ENCODE measurements at regions not wholly inside any gene's neighbourhood (a gene's known extent, or its start where the extent isn't known, plus 50 kb on each side); places are given as distances from the start of the nearest gene placed in this dataset.
"Not testable (repeated sequence)": the region's sequence is repeated elsewhere in the genome, so short reads cannot be mapped to it uniquely, and the experiment has no call there.

DNA sequence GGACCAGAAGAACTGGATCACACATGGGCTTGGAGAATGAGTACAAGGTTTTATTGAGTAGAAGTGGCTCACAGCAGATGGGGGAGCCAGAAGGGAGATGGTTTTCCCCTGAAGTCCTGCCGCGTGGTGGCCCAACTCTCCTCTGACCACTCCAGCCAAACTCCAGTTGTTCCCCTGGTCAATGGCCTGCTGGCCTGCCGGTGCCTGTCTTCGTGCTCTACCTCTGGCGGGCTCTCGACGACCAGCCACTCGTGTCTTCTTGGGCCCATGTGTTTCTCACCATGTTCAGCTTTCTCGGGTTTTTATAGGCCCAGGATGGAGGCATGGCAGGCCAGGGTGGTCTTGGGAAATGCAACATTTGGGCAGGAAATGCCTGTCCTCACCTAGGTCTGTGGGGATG, 519.6 kb downstream of the CYLC2 start:
- H3K27me3 ChIP-seq (replicated peaks; ENCODE audit: control insufficient read depth, insufficient read depth, low read length) = no peaks in the 10 kb centered on the region
- H3K4me3 ChIP-seq (ENCODE audit: low read length) = no peak overlapping the region

DNA sequence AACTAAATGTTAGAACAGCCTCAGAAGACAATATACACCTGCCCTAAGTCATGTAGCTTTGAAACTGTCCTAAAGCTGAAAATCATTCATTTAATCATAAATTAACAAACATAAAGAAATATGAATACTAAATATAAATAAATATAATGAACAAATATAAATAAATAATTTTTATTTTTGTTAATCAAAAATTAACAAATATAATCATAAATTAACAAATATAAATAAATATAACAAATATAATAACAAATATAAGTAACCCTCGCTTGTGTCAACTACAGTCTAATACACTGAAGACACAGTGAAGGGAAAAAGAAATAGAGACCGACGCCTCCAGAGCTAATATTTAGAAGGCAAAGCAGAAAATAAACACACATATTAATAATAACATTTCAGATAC, 527.3 kb downstream of the CYLC2 start:
- no peak overlapping the region for H3K9ac ChIP-seq (ENCODE audit: low read length)
- no peaks in the 10 kb centered on the region for H3K4me1 ChIP-seq (ENCODE audit: control insufficient read depth, insufficient read depth, low read length)
- H3K36me3 ChIP-seq (ENCODE audit: control insufficient read depth, insufficient read depth, low read length, severe bottlenecking) = no peaks in the 10 kb centered on the region
- H3K27me3 ChIP-seq (replicated peaks; ENCODE audit: control insufficient read depth, insufficient read depth, low read length) = no peaks in the 10 kb centered on the region
- DNase-seq (ENCODE audit: low read depth) = no peak
- H3K9me3 ChIP-seq (ENCODE audit: control insufficient read depth, low read length) = no peaks in the 10 kb centered on the region
- H3K4me3 ChIP-seq (ENCODE audit: low read length) = no peak overlapping the region

More for the DNA sequence above, 519.6 kb downstream of the CYLC2 start:
- Histone ChIP-seq H3K4me1 (ENCODE audit: control insufficient read depth, insufficient read depth, low read length) (no peaks in the 10 kb centered on the region), H3K36me3 (ENCODE audit: control insufficient read depth, insufficient read depth, low read length, severe bottlenecking) (no peaks in the 10 kb centered on the region), H3K9ac (ENCODE audit: low read length) (no peak overlapping the region), H3K9me3 (ENCODE audit: control insufficient read depth, low read length) (peaks cover 5% of the 10 kb centered on the region)
- no peak for DNase-seq (ENCODE audit: low read depth)

DNA sequence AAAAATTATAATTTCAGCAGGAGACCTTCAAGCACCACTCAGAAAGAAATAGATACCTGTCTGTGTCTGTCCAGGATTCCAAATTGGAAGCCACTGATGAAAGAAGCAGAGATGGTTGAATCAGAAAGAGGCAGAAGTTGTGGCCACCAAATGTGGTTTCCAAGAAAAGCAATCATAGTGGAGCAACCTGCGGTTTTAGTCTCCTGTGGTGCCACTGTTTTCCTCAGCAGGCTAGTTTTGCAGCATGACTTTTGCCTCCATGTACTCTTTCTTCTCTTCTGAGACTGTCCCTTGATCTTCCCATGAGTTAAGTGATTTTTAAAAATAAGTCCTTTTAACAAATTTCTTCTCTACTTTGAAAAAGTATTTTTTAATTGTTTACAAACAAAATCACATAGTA, 535.8 kb downstream of the CYLC2 start:
- peaks cover 3% of the 10 kb centered on the region for H3K9me3 ChIP-seq (ENCODE audit: control insufficient read depth, low read length)
- H3K4me3 ChIP-seq (ENCODE audit: low read length) = no peak overlapping the region
- H3K36me3 ChIP-seq (ENCODE audit: control insufficient read depth, insufficient read depth, low read length, severe bottlenecking) = no peaks in the 10 kb centered on the region
- no peak overlapping the region for H3K9ac ChIP-seq (ENCODE audit: low read length)
- no peaks in the 10 kb centered on the region for H3K27me3 ChIP-seq (replicated peaks; ENCODE audit: control insufficient read depth, insufficient read depth, low read length)
- no peak for DNase-seq (ENCODE audit: low read depth)
- no peaks in the 10 kb centered on the region for H3K4me1 ChIP-seq (ENCODE audit: control insufficient read depth, insufficient read depth, low read length)

DNA sequence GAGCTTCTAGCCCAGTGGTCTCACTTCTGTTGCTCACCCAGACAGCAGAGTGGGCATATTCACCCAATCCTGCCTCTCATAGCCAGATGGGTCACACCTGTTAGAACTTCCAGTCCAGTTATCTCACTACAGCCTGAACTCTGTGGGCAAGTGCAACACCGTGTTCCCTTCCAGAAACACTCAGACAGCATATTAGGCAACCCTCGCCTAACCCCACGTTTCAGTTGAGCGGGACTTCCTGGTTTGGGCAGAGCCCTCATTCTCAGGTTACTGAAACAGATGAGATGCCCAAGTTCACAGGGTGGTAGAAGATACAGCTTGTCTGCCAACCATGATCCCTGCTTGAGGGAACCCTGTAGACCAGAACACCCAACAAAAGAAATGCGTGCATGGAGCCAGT, 538.2 kb downstream of the CYLC2 start:
- Histone ChIP-seq H3K27me3 (replicated peaks; ENCODE audit: control insufficient read depth, insufficient read depth, low read length) (no peaks in the 10 kb centered on the region), H3K36me3 (ENCODE audit: control insufficient read depth, insufficient read depth, low read length, severe bottlenecking) (no peaks in the 10 kb centered on the region), H3K9me3 (ENCODE audit: control insufficient read depth, low read length) (peaks cover 3% of the 10 kb centered on the region), H3K4me3 (ENCODE audit: low read length) (no peak overlapping the region), H3K9ac (ENCODE audit: low read length) (no peak overlapping the region), H3K4me1 (ENCODE audit: control insufficient read depth, insufficient read depth, low read length) (no peaks in the 10 kb centered on the region)
- no peak for DNase-seq (ENCODE audit: low read depth)

DNA sequence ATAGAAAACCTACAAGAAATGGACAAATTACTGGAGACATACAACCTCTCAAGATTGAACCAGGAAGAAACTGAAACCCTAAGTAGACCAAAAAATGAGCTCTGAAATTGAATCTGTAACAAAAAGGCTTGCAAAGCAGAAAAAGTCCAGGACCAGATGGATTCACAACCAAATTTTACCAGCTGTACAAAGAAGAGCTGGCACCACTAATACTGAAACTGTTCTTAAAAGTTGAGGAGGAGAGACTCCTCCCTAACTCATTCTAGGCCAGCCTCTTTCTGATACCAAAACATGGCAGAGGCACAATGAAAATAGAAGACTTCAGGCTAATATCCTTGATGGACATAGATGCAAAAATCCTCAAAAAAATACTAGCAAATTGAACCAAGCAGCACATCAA, 542.3 kb downstream of the CYLC2 start:
- Histone ChIP-seq H3K4me3 (ENCODE audit: low read length) (no peak overlapping the region), H3K4me1 (ENCODE audit: control insufficient read depth, insufficient read depth, low read length) (no peaks in the 10 kb centered on the region), H3K9ac (ENCODE audit: low read length) (no peak overlapping the region), H3K9me3 (ENCODE audit: control insufficient read depth, low read length) (peaks cover 3% of the 10 kb centered on the region), H3K27me3 (replicated peaks; ENCODE audit: control insufficient read depth, insufficient read depth, low read length) (no peaks in the 10 kb centered on the region), H3K36me3 (ENCODE audit: control insufficient read depth, insufficient read depth, low read length, severe bottlenecking) (no peaks in the 10 kb centered on the region)
- DNase-seq (ENCODE audit: low read depth) = no peak

DNA sequence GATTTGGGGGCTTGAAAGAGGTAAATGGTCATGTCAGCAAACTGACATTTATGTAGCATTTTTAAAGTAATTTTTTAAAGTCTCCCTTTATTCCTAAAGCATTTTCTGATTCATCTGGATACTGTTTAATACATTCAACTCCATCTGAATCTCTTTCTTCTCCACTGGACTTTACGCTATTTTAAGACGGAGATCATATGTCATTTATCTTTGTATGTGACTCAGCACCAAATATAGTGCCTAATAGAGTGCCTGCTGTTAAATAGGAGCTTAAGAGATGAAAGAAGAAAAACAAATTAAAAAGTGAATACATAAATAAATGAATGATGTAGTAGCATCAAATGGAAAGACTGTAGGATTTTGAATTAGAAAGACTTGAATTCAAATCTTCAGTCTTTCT, 548.8 kb upstream of the SMC2 start:
- Histone ChIP-seq H3K4me1 (ENCODE audit: control insufficient read depth, insufficient read depth, low read length) (no peaks in the 10 kb centered on the region), H3K9ac (ENCODE audit: low read length) (no peak overlapping the region), H3K27me3 (replicated peaks; ENCODE audit: control insufficient read depth, insufficient read depth, low read length) (no peaks in the 10 kb centered on the region), H3K9me3 (ENCODE audit: control insufficient read depth, low read length) (no peaks in the 10 kb centered on the region), H3K4me3 (ENCODE audit: low read length) (no peak overlapping the region), H3K36me3 (ENCODE audit: control insufficient read depth, insufficient read depth, low read length, severe bottlenecking) (no peaks in the 10 kb centered on the region)
- no peak for DNase-seq (ENCODE audit: low read depth)

DNA sequence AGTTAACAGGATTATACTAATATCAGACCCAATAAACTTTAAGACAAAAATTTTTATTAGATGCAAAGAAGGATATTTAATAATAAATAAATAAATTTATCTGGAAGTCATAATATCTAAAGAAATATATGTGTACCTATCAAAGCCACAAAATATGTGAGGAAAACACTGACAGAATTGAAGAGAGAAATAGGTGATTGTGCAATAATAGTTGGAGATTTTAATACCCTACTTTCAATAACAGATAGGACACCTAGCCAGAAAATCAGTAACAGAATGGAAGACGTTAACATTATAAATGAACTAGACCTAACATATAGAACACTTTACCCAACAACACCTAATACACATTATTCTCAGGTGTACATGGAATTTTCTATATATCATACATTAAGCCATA, 541.4 kb upstream of the SMC2 start:
- Histone ChIP-seq H3K27me3 (replicated peaks; ENCODE audit: control insufficient read depth, insufficient read depth, low read length) (no peaks in the 10 kb centered on the region), H3K36me3 (ENCODE audit: control insufficient read depth, insufficient read depth, low read length, severe bottlenecking) (no peaks in the 10 kb centered on the region), H3K9me3 (ENCODE audit: control insufficient read depth, low read length) (peaks cover 9% of the 10 kb centered on the region), H3K4me1 (ENCODE audit: control insufficient read depth, insufficient read depth, low read length) (no peaks in the 10 kb centered on the region), H3K9ac (ENCODE audit: low read length) (no peak overlapping the region), H3K4me3 (ENCODE audit: low read length) (no peak overlapping the region)
- no peak for DNase-seq (ENCODE audit: low read depth)

DNA sequence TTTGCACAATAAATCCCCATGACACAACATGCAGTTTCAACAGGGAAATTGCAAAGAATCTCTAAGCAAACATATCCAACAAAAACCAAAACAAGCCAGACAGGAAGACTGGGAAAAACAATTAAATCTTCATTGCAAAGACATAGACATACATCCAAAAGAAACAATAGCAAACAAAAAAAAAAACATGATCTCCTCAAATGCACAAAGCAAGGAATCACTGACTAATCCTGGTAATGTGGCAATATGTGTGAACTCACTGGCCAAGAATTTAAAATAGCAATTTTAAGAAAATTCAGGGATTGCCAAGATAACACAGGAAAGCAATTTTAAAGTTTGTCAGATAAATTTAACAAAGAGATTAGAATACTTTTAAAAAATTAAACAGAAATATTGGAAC, 520.1 kb upstream of the SMC2 start:
- Histone ChIP-seq H3K9me3 (ENCODE audit: control insufficient read depth, low read length) (peaks cover 9% of the 10 kb centered on the region), H3K9ac (ENCODE audit: low read length) (no peak overlapping the region), H3K27me3 (replicated peaks; ENCODE audit: control insufficient read depth, insufficient read depth, low read length) (no peaks in the 10 kb centered on the region)

DNA sequence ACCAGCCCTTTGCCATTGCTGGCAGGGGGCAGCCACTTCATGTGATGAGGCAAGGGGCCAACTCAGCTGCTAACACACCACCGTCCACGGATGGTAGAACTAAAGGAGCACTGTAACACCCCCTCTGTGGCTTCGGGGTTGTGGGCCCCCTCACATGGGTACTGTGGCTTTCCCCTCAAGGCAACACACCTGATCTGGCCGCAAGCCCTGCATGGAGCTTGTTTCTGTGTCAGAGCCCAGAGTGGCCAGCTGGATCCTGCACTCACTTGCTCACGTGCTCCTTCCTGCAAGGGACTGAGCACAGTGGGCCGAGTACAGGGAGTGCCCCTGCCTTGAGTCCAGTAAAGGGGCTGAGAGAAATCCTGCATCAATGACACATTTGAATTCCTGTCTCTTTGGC, 507.4 kb upstream of the SMC2 start:
- no peak for DNase-seq (ENCODE audit: low read depth)
- H3K9ac ChIP-seq (ENCODE audit: low read length) = no peak overlapping the region
- H3K4me3 ChIP-seq (ENCODE audit: low read length) = no peak overlapping the region
- no peaks in the 10 kb centered on the region for H3K36me3 ChIP-seq (ENCODE audit: control insufficient read depth, insufficient read depth, low read length, severe bottlenecking)
- no peaks in the 10 kb centered on the region for H3K4me1 ChIP-seq (ENCODE audit: control insufficient read depth, insufficient read depth, low read length)
- H3K27me3 ChIP-seq (replicated peaks; ENCODE audit: control insufficient read depth, insufficient read depth, low read length) = no peaks in the 10 kb centered on the region
- peaks cover 5% of the 10 kb centered on the region for H3K9me3 ChIP-seq (ENCODE audit: control insufficient read depth, low read length)

More for the DNA sequence above, 520.1 kb upstream of the SMC2 start:
- Histone ChIP-seq H3K4me1 (ENCODE audit: control insufficient read depth, insufficient read depth, low read length) (no peaks in the 10 kb centered on the region), H3K4me3 (ENCODE audit: low read length) (no peak overlapping the region), H3K36me3 (ENCODE audit: control insufficient read depth, insufficient read depth, low read length, severe bottlenecking) (no peaks in the 10 kb centered on the region)
- DNase-seq (ENCODE audit: low read depth) = no peak

DNA sequence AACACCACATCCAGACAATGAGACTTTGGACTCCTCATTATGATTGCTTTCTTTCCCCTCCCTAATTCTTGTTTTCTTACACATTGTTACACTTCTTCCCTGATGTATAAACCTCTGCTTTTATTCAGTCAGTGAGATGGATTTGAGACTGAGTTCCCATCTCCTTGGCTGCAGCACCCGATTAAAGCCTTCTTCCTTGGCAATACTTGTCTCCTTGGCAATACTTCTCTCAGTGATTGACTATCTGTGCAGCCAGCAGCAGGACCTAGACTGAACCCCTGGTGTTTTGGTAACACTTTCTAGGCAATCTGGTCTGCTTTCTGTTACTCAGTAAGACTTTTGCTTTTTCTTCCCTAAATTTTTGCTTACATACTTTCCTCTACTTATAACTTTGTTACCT, 492.8 kb upstream of the SMC2 start:
- Histone ChIP-seq H3K36me3 (ENCODE audit: control insufficient read depth, insufficient read depth, low read length, severe bottlenecking) (no peaks in the 10 kb centered on the region), H3K27me3 (replicated peaks; ENCODE audit: control insufficient read depth, insufficient read depth, low read length) (no peaks in the 10 kb centered on the region), H3K9ac (ENCODE audit: low read length) (no peak overlapping the region), H3K4me3 (ENCODE audit: low read length) (no peak overlapping the region), H3K9me3 (ENCODE audit: control insufficient read depth, low read length) (peaks cover 19% of the 10 kb centered on the region), H3K4me1 (ENCODE audit: control insufficient read depth, insufficient read depth, low read length) (no peaks in the 10 kb centered on the region)
- no peak for DNase-seq (ENCODE audit: low read depth)

DNA sequence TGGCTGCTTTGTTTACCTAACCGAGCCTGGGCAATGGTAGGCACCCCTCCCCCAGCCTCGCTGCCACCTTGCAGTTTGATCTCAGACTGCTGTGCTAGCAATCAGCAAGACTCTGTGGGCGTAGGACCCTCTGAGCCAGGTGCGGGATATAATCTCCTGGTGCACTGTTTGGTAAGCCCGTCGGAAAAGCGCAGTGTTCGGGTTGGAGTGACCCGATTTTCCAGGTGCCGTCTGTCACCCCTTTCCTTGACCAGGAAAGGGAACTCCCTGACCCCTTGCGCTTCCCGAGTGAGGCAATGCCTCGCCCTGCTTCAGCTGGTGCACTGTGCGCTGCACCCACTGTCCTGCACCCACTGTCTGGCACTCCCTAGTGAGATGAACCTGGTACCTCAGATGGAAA, 482.2 kb upstream of the SMC2 start:
- H3K9me3 ChIP-seq (ENCODE audit: control insufficient read depth, low read length); H3K9ac ChIP-seq (ENCODE audit: low read length); H3K27me3 ChIP-seq (replicated peaks; ENCODE audit: control insufficient read depth, insufficient read depth, low read length); DNase-seq (ENCODE audit: low read depth); H3K4me1 ChIP-seq (ENCODE audit: control insufficient read depth, insufficient read depth, low read length); H3K4me3 ChIP-seq (ENCODE audit: low read length); H3K36me3 ChIP-seq (ENCODE audit: control insufficient read depth, insufficient read depth, low read length, severe bottlenecking): not testable (repeated sequence)

DNA sequence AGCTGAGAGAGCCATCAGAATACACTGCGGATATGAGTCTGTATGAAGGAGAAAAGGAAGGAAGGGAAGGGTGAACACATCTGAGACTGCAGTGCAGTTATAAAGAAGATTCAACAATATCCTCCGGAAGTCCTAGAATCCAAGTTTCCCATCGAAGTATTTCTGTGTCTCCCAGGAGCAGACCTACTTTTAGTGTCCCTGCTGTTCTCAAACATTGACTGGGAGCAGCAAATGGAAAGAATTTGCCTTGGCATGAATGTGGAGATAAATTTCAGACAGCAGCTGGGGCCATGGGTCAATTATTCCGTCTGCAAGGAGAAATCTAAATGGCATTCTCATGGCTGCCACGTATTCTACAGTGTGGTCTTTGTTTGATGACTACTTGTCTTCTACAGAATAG, 478.1 kb upstream of the SMC2 start:
- Histone ChIP-seq H3K4me3 (ENCODE audit: low read length) (no peak overlapping the region), H3K9ac (ENCODE audit: low read length) (no peak overlapping the region), H3K9me3 (ENCODE audit: control insufficient read depth, low read length) (peaks cover 4% of the 10 kb centered on the region), H3K36me3 (ENCODE audit: control insufficient read depth, insufficient read depth, low read length, severe bottlenecking) (no peaks in the 10 kb centered on the region), H3K27me3 (replicated peaks; ENCODE audit: control insufficient read depth, insufficient read depth, low read length) (no peaks in the 10 kb centered on the region), H3K4me1 (ENCODE audit: control insufficient read depth, insufficient read depth, low read length) (no peaks in the 10 kb centered on the region)
- DNase-seq (ENCODE audit: low read depth) = no peak

Measured in adipocyte (in vitro differentiated cells).